Adrenal gland (tissue), 9 donors: ENCODE measurements at regions not wholly inside any gene's neighbourhood (a gene's known extent, or its start where the extent isn't known, plus 50 kb on each side); places are given as distances from the start of the nearest gene placed in this dataset.

Experiments
- DNase-seq, 7 donors: peaks; one replicate each; pipeline ENCODE4 v3.0.0-alpha.2; 2019 to 2020
- H3K27ac ChIP-seq, 5 donors: fragments of 200-600 bp; sonication (generic) in 4 of 5; 1 replicate in 3 of 5; 2 replicates in 2 of 5; pipeline versions ENCODE4 v1.5.1 to v1.8.0; 2016 to 2020; ENCODE audit warnings: mild to moderate bottlenecking in 1 of 5
- H3K27me3 ChIP-seq: fragments of 200-600 bp; 2 replicates; pipeline ENCODE4 v1.8.0; 2021
- H3K36me3 ChIP-seq, 2 donors: fragments of 200-600 bp; replicated peaks in 1 of 2; 1 replicate in 1 of 2; 2 replicates in 1 of 2; pipeline versions ENCODE4 v1.5.1 to v1.8.0; 2018 to 2022
- H3K4me1 ChIP-seq, 2 donors: fragments of 200-600 bp; replicated peaks in 1 of 2; 1 replicate in 1 of 2; 2 replicates in 1 of 2; pipeline versions ENCODE4 v1.5.1 to v1.8.0; 2018 to 2021
- H3K4me3 ChIP-seq, 4 donors: fragments of 200-600 bp; sonication (generic) in 3 of 4; one replicate each; pipeline ENCODE4 v1.5.1; 2016 to 2018
- H3K9me3 ChIP-seq, 3 donors: fragments of 200-600 bp; sonication (generic) in 1 of 3; replicated peaks in 1 of 3; 1 replicate in 2 of 3; 2 replicates in 1 of 3; pipeline versions ENCODE4 v1.5.1 to v1.8.0; 2016 to 2021
- POLR2A ChIP-seq, 2 donors: fragments of 450-650 bp; IDR thresholded peaks; one replicate each; pipeline ENCODE4 v1.6.1; 2017; ENCODE audit warnings: antibody characterized with exemption in 2 of 2, mild to moderate bottlenecking in 2 of 2, moderate library complexity in 1 of 2
- WGBS, 4 donors: extraction: QIAGEN DNeasy Blood & Tissue Kit in 2 of 4; methylation state at CpG; one replicate each; pipeline versions ENCODE4 v1.1.5 to v1.1.7; 2013 to 2017; 5-methylcytosine and 5-hydroxymethylcytosine counted together
- intact Hi-C, 2 donors: fragments of 100-400 bp; cut with DNase I; formaldehyde crosslinking; loops; one replicate each; pipeline versions ENCODE4 v1.14.1 to v1.15.0; 2022 to 2023
- TF ChIP-seq, protein P1 (sequence below), 6 experiments: fragments of 450-650 bp in 4 of 6; fragments of 200-600 bp in 2 of 6; sonication (generic) in 1 of 6; IDR thresholded peaks; 1 replicate in 5 of 6; 2 replicates in 1 of 6; pipeline versions ENCODE4 v1.5.1 to v1.8.0; 2016 to 2021; ENCODE audit warnings: antibody characterized with exemption in 6 of 6, mild to moderate bottlenecking in 2 of 6, moderate library complexity in 1 of 6
- donor health status: healthy with polysubstance abuse.
- donor health status: Bipolar disorder and iron deficiency.
- donor health status: DM: yes; HTN: yes; CAD: no.
- donor health status: DM: no; HTN: no; CAD: no.
- donor health status: DM: no; HTN: no; CAD: no.

DNA sequence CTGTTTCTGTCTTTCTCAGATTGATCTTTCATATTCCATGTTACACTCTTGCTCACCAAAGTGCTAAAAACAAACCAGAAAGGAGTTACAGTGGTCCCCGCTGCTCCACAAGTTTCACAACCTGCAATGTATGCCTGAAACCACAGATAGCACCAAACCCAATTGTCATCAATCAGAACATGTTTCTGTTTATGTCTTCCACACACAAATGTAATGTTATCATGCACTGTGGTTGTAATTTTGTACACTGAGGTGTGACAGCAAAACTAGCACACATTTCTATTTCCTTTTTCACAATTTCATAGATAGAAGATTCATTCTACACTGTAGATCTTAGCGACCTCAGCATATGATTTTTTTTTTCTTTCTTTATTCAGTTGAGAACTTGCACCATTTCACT lies 1045.9 kb upstream of the RAG2 start:
- intact Hi-C loops, result no loop called here
- WGBS, 4 donors, result 78 to 89% (median 84%) methylated on average over 2 of the region's 2 CpGs
- TF ChIP-seq, protein P1, sequence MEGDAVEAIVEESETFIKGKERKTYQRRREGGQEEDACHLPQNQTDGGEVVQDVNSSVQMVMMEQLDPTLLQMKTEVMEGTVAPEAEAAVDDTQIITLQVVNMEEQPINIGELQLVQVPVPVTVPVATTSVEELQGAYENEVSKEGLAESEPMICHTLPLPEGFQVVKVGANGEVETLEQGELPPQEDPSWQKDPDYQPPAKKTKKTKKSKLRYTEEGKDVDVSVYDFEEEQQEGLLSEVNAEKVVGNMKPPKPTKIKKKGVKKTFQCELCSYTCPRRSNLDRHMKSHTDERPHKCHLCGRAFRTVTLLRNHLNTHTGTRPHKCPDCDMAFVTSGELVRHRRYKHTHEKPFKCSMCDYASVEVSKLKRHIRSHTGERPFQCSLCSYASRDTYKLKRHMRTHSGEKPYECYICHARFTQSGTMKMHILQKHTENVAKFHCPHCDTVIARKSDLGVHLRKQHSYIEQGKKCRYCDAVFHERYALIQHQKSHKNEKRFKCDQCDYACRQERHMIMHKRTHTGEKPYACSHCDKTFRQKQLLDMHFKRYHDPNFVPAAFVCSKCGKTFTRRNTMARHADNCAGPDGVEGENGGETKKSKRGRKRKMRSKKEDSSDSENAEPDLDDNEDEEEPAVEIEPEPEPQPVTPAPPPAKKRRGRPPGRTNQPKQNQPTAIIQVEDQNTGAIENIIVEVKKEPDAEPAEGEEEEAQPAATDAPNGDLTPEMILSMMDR (IDR thresholded peaks at IDR 0.05), result no peak
- no peak for TF ChIP-seq POLR2A (IDR thresholded peaks at IDR 0.05)
- Histone ChIP-seq H3K4me1 (no peaks in the 10 kb centered on the region), H3K36me3 (no peaks in the 10 kb centered on the region), H3K27ac (no peak overlapping the region), H3K9me3 (no peaks in the 10 kb centered on the region), H3K27me3 (no peaks in the 10 kb centered on the region), H3K4me3 (no peak overlapping the region)
- DNase-seq, result no peak

DNA sequence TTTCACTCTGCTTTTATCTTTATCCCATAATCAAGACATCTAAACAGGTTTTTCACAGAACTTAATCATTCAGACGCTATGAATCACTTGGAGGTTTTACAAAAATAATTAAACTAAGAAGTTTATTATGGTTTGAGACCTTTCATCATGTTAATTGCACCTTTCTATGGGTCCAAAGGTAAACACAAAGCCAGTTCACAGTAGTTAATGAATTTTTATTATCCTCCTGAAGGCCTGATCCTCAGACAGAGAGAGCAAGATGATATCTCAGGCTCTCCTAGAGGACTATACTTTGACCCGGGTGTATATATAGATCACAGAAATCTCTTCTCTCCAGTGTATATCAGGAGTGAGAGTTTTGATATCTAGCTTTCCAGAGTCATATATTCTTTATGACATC lies 1044.3 kb upstream of the RAG2 start:
- Histone ChIP-seq H3K9me3 (no peaks in the 10 kb centered on the region), H3K27me3 (no peaks in the 10 kb centered on the region), H3K36me3 (no peaks in the 10 kb centered on the region), H3K4me3 (no peak overlapping the region), H3K27ac (no peak overlapping the region), H3K4me1 (no peaks in the 10 kb centered on the region)
- WGBS, 4 donors, result 57 to 64% (median 60%) methylated on average over 2 of the region's 2 CpGs
- no peak for DNase-seq
- TF ChIP-seq, protein P1 (IDR thresholded peaks at IDR 0.05), result no peak
- TF ChIP-seq POLR2A (IDR thresholded peaks at IDR 0.05), result no peak
- intact Hi-C loops, result no loop called here

DNA sequence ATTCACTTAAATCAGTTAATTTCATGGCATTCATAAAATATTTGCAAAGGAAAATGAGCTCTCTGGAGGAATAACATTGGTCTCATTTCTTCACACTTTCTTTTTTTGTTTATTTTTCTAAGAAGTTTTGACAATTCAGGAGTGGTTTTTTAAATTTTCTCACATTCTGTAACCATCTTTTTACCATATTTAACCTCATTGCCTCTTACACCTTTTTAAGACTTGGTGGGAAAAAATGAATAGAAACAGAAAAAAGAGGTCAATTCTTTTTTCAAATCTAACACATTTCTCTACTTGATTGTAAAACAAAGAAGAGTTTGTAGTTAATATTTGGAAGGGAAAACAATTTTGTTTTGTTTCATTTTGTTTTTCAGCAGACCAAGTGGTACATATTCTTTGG lies 1034.7 kb upstream of the RAG2 start:
- H3K27ac ChIP-seq, result no peak overlapping the region
- peaks cover 0 to 7% (median 0%) of the 10 kb centered on the region in 3 donors for H3K9me3 ChIP-seq
- intact Hi-C loops, result no loop called here
- TF ChIP-seq, protein P1 (IDR thresholded peaks at IDR 0.05), result no peak
- no peak for TF ChIP-seq POLR2A (IDR thresholded peaks at IDR 0.05)
- H3K4me1 ChIP-seq, result no peaks in the 10 kb centered on the region
- H3K27me3 ChIP-seq, result no peaks in the 10 kb centered on the region
- DNase-seq, result no peak
- H3K4me3 ChIP-seq, result no peak overlapping the region
- no peaks in the 10 kb centered on the region for H3K36me3 ChIP-seq

DNA sequence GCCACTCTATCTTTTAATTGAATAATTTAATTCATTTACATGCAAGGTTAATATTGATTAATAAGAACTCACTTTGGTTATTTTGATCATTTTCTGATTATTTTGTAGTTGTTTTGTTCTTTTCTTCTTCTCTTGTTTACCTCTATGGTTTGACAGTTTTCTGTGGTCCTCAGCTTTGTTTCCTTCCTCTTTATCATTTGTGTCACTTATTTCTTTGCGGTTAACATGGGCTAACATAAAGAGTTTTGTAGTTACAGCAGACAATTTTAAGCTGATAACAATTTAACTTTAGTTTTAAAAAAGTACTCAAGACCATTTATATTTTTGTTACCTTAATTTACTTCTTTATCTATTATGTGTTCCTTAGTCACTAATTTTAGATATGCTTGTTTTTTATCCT lies 1032.8 kb upstream of the RAG2 start:
- no peak for TF ChIP-seq POLR2A (IDR thresholded peaks at IDR 0.05)
- TF ChIP-seq, protein P1 (IDR thresholded peaks at IDR 0.05), result no peak

More for the DNA sequence above, 1032.8 kb upstream of the RAG2 start:
- Histone ChIP-seq H3K9me3 (peaks cover 0 to 7% (median 0%) of the 10 kb centered on the region in 3 donors), H3K4me1 (no peaks in the 10 kb centered on the region), H3K27me3 (no peaks in the 10 kb centered on the region), H3K27ac (no peak overlapping the region), H3K4me3 (no peak overlapping the region), H3K36me3 (no peaks in the 10 kb centered on the region)
- WGBS, 4 donors, result 76 to 87% (median 79%) methylated on average over 1 of the region's 1 CpG
- intact Hi-C loops, result no loop called here
- no peak for DNase-seq
